ENCODE measurements at regions not wholly inside any gene's neighbourhood (a gene's known extent, or its start where the extent isn't known, plus 50 kb on each side); places are given as distances from the start of the nearest gene placed in this dataset.

- Histone ChIP-seq H2BK120ac (replicated peaks; ENCODE audit: low read depth, low read length) (no peak overlapping the region), H2BK20ac (ENCODE audit: low read length) (no peak overlapping the region), H4K8ac (ENCODE audit: extremely low read depth, insufficient read depth, low read length) (no peak overlapping the region), H3K9ac (replicated peaks in 1 of 4; ENCODE audit: extremely low read depth in 1 of 4, low read depth in 3 of 4, low read length in 3 of 4) (no peak overlapping the region), H3K4me1 (replicated peaks in 1 of 4; ENCODE audit: control insufficient read depth in 3 of 4, insufficient read depth in 4 of 4, low read length in 3 of 4) (peaks cover 0 to 1% (median 0%) of the 10 kb centered on the region in 4 experiments; a peak in 1 of 7 replicates), H3K56ac (replicated peaks; ENCODE audit: insufficient read length, low read depth, low read length) (no peak overlapping the region), H2BK12ac (ENCODE audit: low read depth, low read length) (no peak overlapping the region), H2AFZ (ENCODE audit: low read length) (no peak overlapping the region), H2BK5ac (ENCODE audit: low read depth, low read length) (no peak overlapping the region), H2BK15ac (ENCODE audit: low read length) (no peak overlapping the region), H4K5ac (ENCODE audit: insufficient read length, low read depth, low read length) (no peak overlapping the region), H3K79me2 (ENCODE audit: control insufficient read depth in 1 of 2, insufficient read depth in 2 of 2, low read length in 2 of 2) (no peaks in the 10 kb centered on the region), H4K20me1 (replicated peaks in 1 of 2; ENCODE audit: control insufficient read depth in 1 of 2, insufficient read depth in 2 of 2, low read length in 2 of 2) (no peaks in the 10 kb centered on the region), H3K23ac (ENCODE audit: insufficient read length) (no peak overlapping the region), H3K36me3 (ENCODE audit: control insufficient read depth in 2 of 4, insufficient read depth in 4 of 4, low read length in 3 of 4) (no peaks in the 10 kb centered on the region; a peak in 1 of 8 replicates), H3K27ac (ENCODE audit: low read depth, low read length) (no peak overlapping the region), H3K14ac (ENCODE audit: insufficient read length) (no peak overlapping the region), H2AK5ac (ENCODE audit: low read depth, low read length) (no peak overlapping the region), H3K79me1 (ENCODE audit: low read depth, low read length) (no peaks in the 10 kb centered on the region), H4K91ac (replicated peaks; ENCODE audit: insufficient read length, low read length) (no peak overlapping the region), H3K23me2 (ENCODE audit: low read depth, low read length) (no peaks in the 10 kb centered on the region), H3K4me2 (ENCODE audit: insufficient read depth in 1 of 2, low read depth in 2 of 2, low read length in 2 of 2) (no peak overlapping the region), H3K18ac (ENCODE audit: extremely low read depth, low read length) (no peak overlapping the region), H3K4ac (replicated peaks; ENCODE audit: insufficient read length, low read depth, low read length) (no peak overlapping the region), H3K9me3 (ENCODE audit: insufficient read depth in 2 of 2, low read depth in 1 of 2, low read length in 1 of 2) (no peaks in the 10 kb centered on the region), H3K4me3 (ENCODE audit: extremely low read depth in 1 of 4, insufficient read depth in 2 of 4, low read depth in 3 of 4, low read length in 4 of 4) (no peak overlapping the region), H3K27me3 (replicated peaks in 1 of 4; ENCODE audit: control insufficient read depth in 3 of 4, extremely low read depth in 1 of 4, insufficient read depth in 3 of 4, low read length in 3 of 4) (no peaks in the 10 kb centered on the region)
- no peak for TF ChIP-seq SP1 (IDR thresholded peaks at IDR 0.05; ENCODE audit: low read depth, low read length)
- no peak for TF ChIP-seq EP300 (IDR thresholded peaks at IDR 0.05; ENCODE audit: borderline replicate concordance in 1 of 2, low read depth in 2 of 2, low read length in 2 of 2)
- TF ChIP-seq CTCF (IDR thresholded peaks at IDR 0.05; ENCODE audit: control extremely low read depth in 1 of 3, insufficient read depth in 1 of 3, low read depth in 1 of 3, low read length in 3 of 3): peak in 2 of 3 experiments; percentile 37 to 43; a peak in 2 of 4 replicates
- peak; percentile 57 to 67 for TF ChIP-seq RAD21 (IDR thresholded peaks at IDR 0.05 in 1 of 2, conservative IDR thresholded peaks at IDR 0.05 in 1 of 2; ENCODE audit: low read depth in 2 of 2, low read length in 2 of 2)
- DNase-seq (ENCODE audit: low read depth in 1 of 2, low spot score in 2 of 2): no peak
- POLR2A ChIA-PET (ENCODE audit: partially characterized antibody): no interaction called here
- CTCF ChIA-PET (ENCODE audit: partially characterized antibody): interaction anchor here (0.6 to 2.8 kb wide), 22 partner anchors 8 to 504 kb away, joined by 3 to 17 read pairs (median 3); no protein-coding TSS in a partner anchor
- WGBS, 2 experiments (ENCODE audit: extremely low coverage in 1 of 2, insufficient coverage in 1 of 2, insufficient read length in 1 of 2, insufficient replicate concordance in 2 of 2, low coverage in 1 of 2, low lambda C conversion rate in 2 of 2, missing lambda C conversion rate in 1 of 2): 50% methylated on average over 3 of the region's 3 CpGs; no CpG with 5 or more reads in 1 of the 2 experiments
- FAIRE-seq: peak; percentile 65
These were observed 107.8 kb upstream of the MTNR1B start for GRCh38 chr11:92861634-92862033.
